Mucosa of stomach (tissue), 1 donor: ENCODE measurements at regions not wholly inside any gene's neighbourhood (a gene's known extent, or its start where the extent isn't known, plus 50 kb on each side); places are given as distances from the start of the nearest gene placed in this dataset.
"Not testable (repeated sequence)": the region's sequence is repeated elsewhere in the genome, so short reads cannot be mapped to it uniquely, and the experiment has no call there.

Experiments used
- H3K27me3 ChIP-seq: one replicate; pipeline ENCODE4 v1.7.0; 2013; ENCODE audit warnings: mild to moderate bottlenecking, low read length; ENCODE audit not compliant: control insufficient read depth, insufficient read depth
- H3K36me3 ChIP-seq: one replicate; pipeline ENCODE4 v1.7.0; 2013; ENCODE audit warnings: low read length; ENCODE audit not compliant: control insufficient read depth, insufficient read depth
- H3K4me1 ChIP-seq: one replicate; pipeline ENCODE4 v1.7.0; 2013; ENCODE audit warnings: mild to moderate bottlenecking, low read length; ENCODE audit not compliant: control insufficient read depth, insufficient read depth
- H3K4me3 ChIP-seq: one replicate; pipeline ENCODE4 v1.7.0; 2013; ENCODE audit warnings: low read length
- H3K9ac ChIP-seq: one replicate; pipeline ENCODE4 v1.7.0; 2013; ENCODE audit warnings: mild to moderate bottlenecking, low read length, moderate library complexity
- H3K9me3 ChIP-seq: one replicate; pipeline ENCODE4 v1.7.0; 2013; ENCODE audit warnings: mild to moderate bottlenecking, low read length, moderate library complexity; ENCODE audit not compliant: control insufficient read depth
- donor health status: Pancreatic carcinoma.

GRCh38 chr13:44637581-44637980 is 61.5 kb upstream of the TSC22D1 start:
- no peaks in the 10 kb centered on the region for H3K27me3 ChIP-seq
- H3K4me3 ChIP-seq: no peak overlapping the region
- no peaks in the 10 kb centered on the region for H3K36me3 ChIP-seq
- H3K4me1 ChIP-seq: no peaks in the 10 kb centered on the region
- no peaks in the 10 kb centered on the region for H3K9me3 ChIP-seq
- no peak overlapping the region for H3K9ac ChIP-seq

- Histone ChIP-seq H3K36me3 (no peaks in the 10 kb centered on the region), H3K9me3 (no peaks in the 10 kb centered on the region), H3K4me1 (no peaks in the 10 kb centered on the region), H3K4me3 (no peak overlapping the region), H3K9ac (no peak overlapping the region), H3K27me3 (no peaks in the 10 kb centered on the region)
Observed at GRCh38 chr13:44629465-44630183, 53.5 kb upstream of the TSC22D1 start.

GRCh38 chr13:44628826-44629225 is 52.7 kb upstream of the TSC22D1 start:
- H3K36me3 ChIP-seq, H3K4me3 ChIP-seq, H3K4me1 ChIP-seq, H3K9me3 ChIP-seq, H3K27me3 ChIP-seq, H3K9ac ChIP-seq: not testable (repeated sequence)

- H3K9ac ChIP-seq: no peak overlapping the region
- no peaks in the 10 kb centered on the region for H3K36me3 ChIP-seq
- no peak overlapping the region for H3K4me3 ChIP-seq
- no peaks in the 10 kb centered on the region for H3K4me1 ChIP-seq
- no peaks in the 10 kb centered on the region for H3K27me3 ChIP-seq
- no peaks in the 10 kb centered on the region for H3K9me3 ChIP-seq
Observed at GRCh38 chr13:44627441-44627840, 51.3 kb upstream of the TSC22D1 start.

GRCh38 chr13:44626176-44626575 is 50.0 kb upstream of the TSC22D1 start:
- no peak overlapping the region for H3K4me3 ChIP-seq

More at GRCh38 chr13:44626176-44626575, 50.0 kb upstream of the TSC22D1 start:
- H3K36me3 ChIP-seq: no peaks in the 10 kb centered on the region
- H3K9ac ChIP-seq: no peak overlapping the region
- no peaks in the 10 kb centered on the region for H3K9me3 ChIP-seq
- no peaks in the 10 kb centered on the region for H3K4me1 ChIP-seq
- H3K27me3 ChIP-seq: no peaks in the 10 kb centered on the region
